GM12892 (cell line): ENCODE measurements at regions not wholly inside any gene's neighbourhood (a gene's known extent, or its start where the extent isn't known, plus 50 kb on each side); places are given as distances from the start of the nearest gene placed in this dataset.

Experiments used
- POLR2A ChIP-seq: IDR thresholded peaks from 2 replicates; pipeline ENCODE4 v1.6.1; 2011; ENCODE audit warnings: low read depth, low read length, control low read depth
- POLR2AphosphoS5 ChIP-seq: IDR thresholded peaks from 2 replicates; pipeline ENCODE4 v1.6.1; 2011; ENCODE audit warnings: low read depth, low read length, control low read depth
- TAF1 ChIP-seq: IDR thresholded peaks from 2 replicates; pipeline ENCODE4 v1.6.1; 2011; ENCODE audit warnings: low read depth, mild to moderate bottlenecking, control low read depth, low read length, borderline replicate concordance

DNA sequence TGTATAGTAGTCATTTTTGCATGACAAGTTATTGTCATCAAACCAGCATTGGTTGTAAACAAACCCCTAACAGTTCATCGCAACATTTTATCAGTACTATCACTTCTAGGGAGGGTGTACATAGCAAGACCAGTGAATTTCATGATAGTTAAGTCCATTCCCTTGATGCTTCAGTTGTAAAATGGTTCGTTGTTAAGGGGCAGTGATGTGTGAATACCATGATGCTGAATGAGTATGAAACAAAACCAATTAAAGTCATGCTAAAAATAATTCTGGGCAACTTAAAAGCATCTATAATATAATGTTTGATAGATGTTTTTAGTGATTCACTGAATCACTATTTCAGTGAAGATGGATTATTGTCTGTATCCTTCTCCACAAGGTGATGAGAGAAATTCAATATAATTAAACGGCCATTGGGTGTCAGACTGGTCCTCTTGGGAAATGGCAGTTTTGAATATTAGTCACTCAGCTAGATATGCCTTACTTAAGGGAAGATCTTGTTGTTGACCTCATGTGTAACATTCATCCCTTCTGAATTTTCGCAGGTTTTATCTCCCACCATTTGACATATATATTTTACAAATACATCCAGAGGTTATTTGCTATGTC lies 742.2 kb upstream of the TMPRSS15 start:
- TF ChIP-seq POLR2A (no peak), POLR2AphosphoS5 (no peak), TAF1 (no peak)
